MM.1S (cell line): ENCODE measurements at regions not wholly inside any gene's neighbourhood (a gene's known extent, or its start where the extent isn't known, plus 50 kb on each side); places are given as distances from the start of the nearest gene placed in this dataset.

Source experiments
- CTCF ChIP-seq: fragments of 300-600 bp; sonication (generic); IDR thresholded peaks from 2 replicates; pipeline ENCODE4 v1.5.1; 2016; ENCODE audit warnings: antibody characterized with exemption, low read length, mixed read lengths
- EZH2 ChIP-seq: fragments of 300-600 bp; sonication (generic); optimal IDR thresholded peaks from 2 replicates; pipeline ENCODE3; 2017; ENCODE audit warnings: low read depth, mild to moderate bottlenecking, antibody characterized with exemption, low read length, mixed read lengths

DNA sequence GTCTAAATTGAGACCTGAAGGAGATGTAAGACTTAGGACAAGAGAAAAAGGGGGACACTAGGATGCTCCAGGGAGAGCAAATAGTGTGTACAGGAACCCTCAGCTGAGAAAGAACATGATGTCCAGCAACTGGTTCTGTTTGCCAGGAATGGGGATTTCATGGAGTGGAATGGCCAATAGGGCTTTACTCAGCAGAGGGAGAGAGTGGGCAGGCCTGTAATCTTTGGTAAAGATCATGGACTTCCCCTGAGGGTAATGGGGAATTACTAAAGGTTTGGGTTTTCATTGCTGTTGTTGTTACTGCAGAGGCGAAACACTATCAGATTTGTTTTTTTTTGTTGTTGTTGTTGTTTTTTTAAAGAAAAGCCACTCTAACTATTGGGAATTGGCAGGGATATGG is 99.0 kb downstream of the SCN11A start:
- TF ChIP-seq CTCF: no peak
- TF ChIP-seq EZH2: no peak
